GM18873 (cell line): ENCODE measurements at regions not wholly inside any gene's neighbourhood (a gene's known extent, or its start where the extent isn't known, plus 50 kb on each side); places are given as distances from the start of the nearest gene placed in this dataset.
"Not testable (repeated sequence)": the region's sequence is repeated elsewhere in the genome, so short reads cannot be mapped to it uniquely, and the experiment has no call there.

Experiments used
- ATAC-seq: cut with Tn5 transposase; IDR thresholded peaks from one replicate; pipeline ENCODE4 v1.9.1; 2021; ENCODE audit warnings: mild to moderate bottlenecking, moderate library complexity, moderate number of reproducible peaks; ENCODE audit not compliant: unreplicated experiment, low FRiP score

DNA sequence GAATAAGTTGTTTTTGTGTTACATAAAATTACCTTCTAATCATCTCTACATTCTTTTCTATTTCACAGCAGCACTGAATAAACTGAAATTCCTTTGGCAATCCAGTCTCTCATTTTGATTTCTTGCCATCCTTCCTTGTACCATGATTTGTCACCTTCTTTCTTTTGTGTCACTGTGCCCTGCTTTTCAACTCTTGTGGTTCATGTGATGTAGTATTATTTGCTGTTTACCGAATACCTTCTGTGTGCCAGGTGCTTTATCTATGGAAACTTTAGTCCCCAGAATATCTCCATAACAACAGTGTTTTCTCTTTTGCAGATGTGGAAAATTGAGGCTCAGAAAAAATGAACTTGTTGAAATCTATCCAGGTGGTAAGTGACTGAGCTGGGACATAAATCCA lies 220.3 kb downstream of the STK31 start:
- ATAC-seq, result no peak

DNA sequence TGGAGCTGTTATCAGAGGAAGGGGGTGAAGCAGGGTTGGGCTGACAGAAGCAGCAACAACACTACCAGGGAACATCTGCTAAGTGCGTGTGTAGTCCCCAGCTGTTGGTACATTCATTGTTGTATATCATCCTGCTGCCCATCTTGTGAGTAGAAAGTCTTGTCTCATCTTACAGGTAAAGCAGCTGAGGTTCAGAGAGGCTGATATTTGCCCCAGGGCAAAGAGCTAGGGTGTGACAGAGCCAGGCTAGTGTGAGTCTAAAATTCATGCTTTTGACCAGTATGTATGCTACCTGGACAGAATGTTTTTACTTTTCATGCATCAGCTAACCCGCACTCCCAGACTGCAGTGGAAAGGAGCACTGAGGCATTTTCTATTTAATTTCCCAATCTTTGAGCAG lies 221.6 kb downstream of the STK31 start:
- ATAC-seq, result no peak

DNA sequence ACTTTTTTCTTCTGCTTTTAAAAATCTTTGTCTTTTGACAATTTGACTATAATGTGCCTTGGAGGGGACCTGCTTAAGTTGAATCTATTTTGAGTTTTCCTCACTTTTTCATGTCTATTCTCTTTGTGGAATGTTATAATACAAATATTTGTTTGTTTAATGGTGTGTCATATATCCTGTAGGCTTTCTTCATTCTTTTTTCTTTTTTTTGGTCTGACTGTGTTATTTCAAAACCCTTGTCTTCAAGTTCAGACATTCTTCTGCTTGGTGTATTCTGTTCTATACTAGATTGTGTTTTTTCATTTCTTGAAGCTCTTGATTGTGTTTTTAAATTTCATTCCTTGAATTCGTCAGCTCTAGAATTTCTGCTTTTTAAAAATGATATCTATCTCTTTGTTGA lies 228.2 kb downstream of the STK31 start:
- ATAC-seq, result no peak

DNA sequence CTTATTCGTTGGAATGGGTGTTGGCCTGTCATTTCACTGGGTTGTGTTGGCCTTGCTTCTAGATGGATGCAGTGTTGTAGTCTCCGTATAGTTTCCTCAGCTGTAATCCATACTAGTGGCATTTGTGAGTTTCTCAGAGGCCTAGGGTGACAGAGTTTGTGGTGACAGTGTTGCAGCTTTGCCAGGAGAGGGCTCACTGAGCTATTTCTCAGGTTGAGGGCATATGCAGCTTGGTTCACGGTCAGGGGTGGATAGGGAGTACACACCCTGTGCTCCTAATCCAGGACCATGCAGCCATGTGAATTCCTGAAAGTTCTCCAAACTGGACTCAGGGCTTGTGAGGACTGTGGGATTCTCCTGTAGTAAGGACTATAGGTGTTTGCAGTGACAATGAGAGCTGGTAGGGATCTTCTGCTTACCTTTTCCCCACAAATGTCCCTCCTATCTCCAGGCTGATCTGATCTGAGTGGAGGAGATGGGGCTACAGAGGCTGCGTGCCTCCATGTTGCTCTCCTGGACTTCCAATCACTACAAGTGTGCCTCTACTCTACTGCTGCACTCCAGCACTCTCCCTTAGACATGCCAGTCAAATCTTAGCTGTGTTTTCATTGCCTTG lies 229.0 kb downstream of the STK31 start:
- no peak for ATAC-seq

DNA sequence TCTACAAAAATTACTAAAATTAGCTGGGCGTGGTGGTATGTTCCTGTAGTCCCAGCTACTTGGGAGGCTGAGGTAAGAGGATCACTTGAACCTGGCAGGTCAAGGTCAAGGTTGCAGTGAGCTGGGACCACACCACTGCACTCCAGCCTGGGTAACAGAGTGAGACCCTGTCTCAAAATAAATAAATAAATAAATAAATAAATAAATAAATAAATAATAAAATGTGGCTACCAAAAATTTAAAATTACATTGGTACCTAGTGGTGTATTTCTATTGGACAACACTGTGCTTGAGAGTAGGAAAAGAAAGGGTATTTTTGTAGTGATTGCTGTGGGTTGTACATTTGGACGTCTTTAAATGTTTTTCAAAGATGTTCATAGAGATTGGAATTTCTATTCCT lies 229.7 kb downstream of the STK31 start:
- not testable (repeated sequence) for ATAC-seq

DNA sequence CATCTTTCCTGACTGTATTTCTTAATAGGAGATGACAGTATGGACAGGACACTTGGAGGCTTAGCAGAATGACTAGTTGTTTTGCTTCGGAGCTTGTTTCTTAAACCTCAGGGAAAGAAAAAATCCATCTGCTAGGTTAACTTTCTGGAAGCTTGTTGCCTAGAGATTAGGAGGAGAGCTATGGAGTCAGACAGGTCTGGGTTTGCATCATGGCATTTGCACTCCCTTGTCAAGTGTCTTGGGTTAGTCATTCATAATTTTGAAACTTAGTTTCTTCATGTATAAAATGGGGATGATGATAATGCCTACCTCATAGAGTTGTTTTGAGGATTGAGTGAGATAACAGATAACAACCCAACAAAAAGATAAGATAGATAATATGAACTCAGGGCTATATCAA lies 231.5 kb downstream of the STK31 start:
- ATAC-seq, result no peak

DNA sequence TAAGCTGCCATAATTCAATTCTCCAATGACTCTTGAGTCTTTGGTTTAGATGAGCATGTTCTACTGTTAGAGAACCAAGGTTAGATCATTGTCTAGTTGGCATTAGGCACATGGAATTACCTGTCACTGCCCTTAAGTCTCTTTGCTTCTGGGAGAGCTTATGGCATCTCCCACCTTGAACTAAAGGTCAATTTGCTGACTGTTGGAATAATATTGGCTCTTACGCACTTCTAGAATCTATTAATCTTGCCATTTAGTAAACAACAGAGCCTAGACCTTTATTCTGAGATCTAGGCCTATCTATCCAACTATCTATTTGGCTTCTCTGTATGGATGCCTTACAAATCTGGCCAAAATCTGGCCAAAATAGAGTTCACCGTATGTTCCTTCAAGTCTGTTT lies 232.0 kb downstream of the STK31 start:
- ATAC-seq, result no peak

DNA sequence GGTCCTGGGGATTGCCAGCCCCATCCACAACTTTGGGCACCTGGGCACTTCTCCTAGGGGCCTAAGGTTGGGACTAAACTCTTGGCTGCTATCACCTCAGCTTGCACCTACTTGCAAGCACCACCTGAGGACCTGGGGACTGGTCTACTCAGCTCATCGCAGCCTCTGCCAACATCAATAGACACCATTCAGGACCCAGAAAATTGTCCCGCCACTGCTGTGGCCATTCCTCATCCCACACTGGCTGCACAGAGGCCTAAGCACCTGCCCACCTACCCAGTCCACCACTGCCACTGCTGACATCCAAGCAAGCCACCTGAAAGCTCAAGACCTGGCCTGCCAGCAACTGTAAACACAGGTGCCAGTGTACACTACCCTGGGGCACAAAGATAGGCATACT lies 234.1 kb downstream of the STK31 start:
- no peak for ATAC-seq

DNA sequence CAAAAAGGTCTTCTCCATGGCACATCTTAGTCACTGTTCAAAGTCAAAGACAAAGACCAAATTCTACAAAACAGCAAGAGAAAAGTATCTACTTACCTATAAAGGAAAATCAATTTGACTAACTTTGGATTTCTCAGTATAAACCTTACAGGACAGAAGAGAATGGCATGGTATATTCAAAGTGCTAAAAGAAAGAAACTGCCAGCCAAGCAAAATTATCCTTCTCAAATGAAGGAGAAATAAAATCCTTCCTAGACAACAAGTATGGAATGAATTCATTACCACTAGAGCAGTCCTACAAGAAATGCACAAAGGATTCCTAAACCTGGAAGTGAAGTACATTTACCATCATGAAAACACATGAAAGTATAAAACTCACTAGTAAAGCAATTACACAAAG lies 235.5 kb downstream of the STK31 start:
- ATAC-seq, result no peak

DNA sequence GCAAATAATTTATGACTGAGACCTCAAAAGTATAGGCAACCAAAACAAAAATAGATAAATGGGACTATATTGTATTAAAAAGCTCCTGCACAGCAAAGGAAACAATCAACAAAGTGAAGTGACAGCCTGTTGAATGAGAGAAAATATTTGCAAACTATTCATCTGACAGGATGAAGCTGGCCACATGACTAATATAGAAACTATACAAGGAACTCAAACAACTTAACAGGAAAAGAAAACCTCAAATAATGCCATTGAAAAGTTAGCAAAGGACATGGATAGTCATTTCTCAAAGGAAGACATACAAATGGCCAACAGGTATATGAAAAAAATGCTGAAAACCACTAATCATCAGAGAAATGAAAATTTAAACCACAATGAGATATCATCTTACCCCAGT lies 245.1 kb downstream of the STK31 start:
- ATAC-seq, result no peak

DNA sequence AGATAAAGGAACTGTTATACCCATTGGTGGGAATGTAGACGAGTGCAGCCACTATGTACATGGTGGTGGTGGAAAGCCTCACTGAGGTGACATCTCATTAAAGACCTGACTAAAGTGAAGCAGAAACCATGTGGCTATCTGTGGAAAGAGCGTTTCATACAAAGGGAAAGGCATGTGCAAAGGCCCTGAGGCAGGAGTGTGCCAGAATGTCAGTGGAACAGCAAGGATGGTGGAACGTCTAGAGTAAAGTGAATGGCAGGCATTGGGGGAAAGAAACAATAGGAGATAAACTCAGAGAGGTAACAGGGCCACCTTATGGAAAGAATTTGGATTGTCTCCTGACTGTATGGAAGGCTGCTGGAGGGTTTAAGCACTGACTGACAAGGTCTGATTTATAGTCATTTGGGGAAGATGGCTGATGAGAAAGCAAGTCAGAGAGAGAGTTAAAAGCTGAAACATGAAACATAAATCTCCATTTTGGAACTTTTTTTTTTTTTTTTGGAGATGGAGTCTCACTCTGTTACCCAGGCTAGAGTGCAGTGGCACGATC lies 245.7 kb downstream of the STK31 start:
- ATAC-seq, result no peak

DNA sequence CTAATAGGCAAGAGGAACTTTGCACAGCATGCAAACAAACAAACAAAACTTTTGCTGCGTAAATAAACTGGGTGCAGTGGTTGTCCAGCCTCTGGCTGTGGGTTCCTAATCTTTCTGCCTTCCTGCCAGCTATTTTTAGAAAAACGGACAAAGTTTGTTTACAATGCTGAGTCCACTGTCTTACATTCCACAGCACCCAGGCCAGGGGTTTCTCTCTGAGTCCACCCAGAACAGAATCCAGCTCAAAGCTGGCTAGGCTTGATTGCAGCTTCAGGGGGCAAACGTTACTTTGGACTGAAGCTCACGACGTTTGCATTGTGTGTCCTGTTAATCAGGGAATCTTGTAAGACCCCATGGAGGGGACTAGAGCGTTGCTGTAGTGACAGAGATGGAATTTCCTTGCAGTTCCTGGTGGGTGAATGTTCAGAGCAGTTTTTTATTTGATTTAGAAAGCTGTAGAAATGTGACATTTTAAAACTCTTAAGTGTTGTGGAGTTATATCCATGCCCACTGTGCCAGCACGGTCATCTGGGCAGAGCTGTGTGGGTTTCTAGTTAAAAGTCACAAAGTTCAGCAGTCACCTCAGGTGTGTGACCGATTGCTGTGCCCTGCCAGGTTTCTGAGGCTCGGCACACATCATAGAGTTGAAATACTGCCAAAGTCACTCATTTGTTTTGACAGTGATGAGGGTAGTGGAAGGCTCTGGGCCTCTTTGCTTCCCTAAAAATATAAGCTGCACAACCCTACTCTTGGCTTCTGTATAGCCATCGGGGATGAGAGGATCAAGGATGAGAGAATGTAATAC lies 247.0 kb downstream of the STK31 start:
- ATAC-seq, result no peak

DNA sequence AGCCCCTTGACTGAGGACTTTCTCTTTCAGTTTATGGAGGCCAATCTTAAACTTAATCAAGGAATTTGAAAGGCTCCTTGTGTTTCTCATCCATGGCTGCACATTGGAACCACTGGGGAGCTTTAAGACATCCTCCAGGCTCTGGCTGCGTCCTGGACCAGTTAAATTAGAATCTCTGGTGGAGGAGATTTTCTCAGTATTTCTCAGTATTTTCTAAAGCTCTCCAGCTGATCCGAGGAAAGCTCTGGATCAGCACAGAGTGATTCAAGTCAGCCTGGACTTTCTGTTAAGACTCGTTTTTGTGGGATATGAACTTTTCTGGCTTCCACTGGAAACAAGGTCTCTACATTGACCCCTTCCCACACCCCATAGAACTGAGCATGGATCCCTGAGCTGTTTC lies 249.8 kb downstream of the STK31 start:
- ATAC-seq, result no peak

DNA sequence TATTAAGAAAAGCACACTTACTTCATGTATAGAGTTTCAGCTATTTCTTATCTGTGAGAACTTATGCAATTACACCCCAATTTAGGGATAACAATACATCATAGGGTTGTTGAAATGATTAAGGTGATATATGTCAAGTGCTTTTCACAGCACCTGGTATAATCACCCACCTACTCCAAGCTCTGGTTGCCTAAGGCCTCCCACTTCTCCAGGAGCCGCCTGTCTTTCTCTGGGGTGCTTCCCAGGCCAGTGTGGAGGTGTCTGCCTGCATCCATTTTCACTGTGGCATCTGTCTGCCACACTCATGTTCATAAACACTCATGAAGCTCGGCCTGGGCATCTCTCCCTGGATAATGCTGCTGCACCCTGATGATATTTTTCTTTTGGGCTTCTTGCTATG lies 250.3 kb downstream of the STK31 start:
- ATAC-seq, result no peak

DNA sequence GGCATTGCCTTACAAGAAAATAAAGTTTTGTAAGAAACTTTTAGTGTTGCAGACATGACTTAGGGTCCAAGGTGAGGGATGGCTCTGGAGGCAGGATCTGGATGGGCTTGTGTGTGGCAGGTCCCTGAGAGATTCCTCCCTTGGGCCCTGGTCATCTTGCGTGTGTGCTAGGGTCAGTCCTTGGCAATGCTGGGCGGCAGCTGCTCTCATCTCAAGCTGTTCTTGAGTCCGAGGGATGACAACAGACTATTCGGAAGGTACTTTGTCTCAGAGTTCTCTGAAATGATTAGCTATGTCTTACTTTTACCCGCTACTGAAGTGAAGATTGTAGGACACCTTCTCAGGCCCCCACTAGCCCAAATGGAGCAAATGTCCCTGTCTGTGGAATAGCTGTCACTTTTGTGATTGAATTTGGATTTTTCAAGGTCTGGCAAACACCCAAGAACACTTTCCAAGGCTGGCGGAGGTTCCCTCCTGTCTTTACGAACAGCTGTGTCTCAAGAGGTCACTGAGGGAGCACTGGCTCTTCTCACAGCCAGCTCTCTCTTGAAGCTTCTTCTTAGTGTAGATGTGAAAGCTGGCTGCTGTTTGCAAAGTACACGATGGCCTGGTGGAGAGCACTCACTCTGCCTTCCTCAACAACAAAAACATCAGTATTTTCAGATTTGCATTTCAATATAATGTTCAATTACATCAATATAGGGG lies 253.6 kb downstream of the STK31 start:
- ATAC-seq, result no peak

DNA sequence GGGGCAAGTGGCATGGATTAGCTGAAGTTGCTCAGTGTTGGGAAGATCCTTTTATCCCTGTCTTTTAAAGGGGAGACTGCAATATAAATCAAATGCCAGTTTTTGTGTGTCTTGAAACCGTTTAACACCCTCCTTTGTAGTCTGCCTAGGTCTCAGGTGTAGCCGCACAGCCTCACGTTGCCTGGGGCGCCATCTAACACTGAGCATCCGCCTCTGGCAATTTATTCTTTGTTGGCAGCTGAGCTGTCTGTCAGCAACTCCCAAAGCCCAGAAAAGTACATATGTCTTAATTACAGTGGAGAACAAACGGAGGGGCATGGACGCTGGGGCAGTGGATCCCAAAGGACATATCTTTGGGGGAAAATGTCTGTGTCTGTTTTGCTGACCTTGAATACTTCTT lies 254.7 kb downstream of the STK31 start:
- no peak for ATAC-seq

DNA sequence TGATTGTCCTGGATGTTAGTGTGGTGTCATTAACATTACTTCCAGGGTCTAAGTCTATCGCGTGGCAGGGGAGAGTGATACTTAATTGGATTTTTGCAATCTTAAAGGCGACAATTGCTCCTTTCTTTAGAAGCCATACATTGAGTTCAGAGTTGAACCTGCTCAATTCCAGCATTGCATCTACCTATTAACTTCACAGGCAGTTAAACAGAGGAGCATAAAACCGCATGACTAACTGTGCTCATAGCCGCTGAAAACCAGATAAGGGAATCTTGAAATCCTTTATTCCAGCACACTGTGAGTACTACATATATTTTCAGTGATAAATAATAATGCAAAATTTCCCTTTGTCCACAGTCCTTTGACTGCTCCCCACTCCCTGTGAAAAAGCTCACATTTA lies 255.3 kb downstream of the STK31 start:
- no peak for ATAC-seq

DNA sequence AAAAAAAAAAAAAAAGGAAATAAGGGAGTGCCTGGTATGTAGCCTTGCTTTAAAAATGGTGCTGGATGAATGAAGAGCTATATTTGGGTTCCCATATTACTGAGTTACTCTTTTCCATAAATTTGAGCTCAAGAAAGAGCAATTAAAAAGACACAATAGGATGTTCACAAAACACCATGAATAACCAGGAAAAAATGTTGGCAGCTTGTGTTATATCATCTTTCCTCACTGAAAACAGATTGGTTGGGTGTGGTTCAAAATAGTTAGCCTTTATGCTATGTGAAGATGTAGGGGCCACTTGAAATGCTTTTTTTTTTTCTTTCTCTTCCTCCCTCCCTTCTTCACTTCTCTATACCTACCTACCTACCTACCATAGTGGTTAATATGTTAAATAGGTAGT lies 256.9 kb downstream of the STK31 start:
- ATAC-seq, result no peak

DNA sequence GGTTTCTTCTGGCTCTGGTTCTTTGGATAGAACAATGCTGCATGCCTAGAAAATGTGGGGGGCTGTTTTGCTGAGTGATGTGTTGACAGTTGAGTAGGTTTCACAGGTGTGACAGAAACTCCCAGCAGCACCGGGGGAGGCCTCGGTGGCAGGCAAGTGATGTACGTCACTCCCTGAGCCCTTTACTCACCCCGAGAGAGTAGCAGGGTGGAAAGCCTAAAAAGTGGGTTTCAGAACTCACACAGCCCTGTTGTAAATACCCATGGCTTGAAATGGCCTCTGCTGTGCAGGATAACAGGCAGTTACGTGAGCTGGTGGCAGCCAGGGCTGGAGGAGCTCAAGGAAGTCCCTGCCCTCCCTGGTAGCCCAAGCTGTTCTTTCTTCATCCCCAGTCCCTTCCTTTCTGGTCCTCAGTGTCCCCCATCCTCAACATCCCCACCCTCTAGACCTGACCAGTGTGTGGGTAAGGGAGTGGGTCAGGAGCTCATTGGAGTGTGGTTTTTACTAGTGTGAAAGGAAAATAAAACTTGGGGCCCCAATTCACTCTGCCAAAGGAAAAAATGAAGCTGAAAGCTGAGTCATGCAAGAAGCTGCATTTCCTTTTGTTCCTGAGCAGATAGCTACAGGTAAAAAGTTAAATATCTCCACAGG lies 258.1 kb downstream of the STK31 start:
- no peak for ATAC-seq

DNA sequence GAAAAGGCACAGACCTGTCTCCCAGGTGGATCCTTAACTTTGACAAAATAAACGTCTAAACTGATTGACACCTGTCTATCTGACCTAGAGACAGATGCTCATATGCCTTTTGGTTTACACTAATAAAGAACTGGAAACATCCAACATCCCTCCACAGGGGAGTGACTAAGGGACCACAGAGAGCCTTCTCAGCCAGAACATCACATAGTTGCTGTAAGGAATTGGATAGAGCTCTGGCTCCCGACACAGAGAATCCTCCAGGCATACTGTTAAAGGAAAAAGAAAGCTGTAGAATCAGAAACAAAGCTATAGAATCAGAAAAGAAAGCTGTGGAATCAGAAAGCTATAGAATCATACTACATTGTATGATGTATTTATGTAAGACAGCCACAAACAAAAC lies 258.8 kb downstream of the STK31 start:
- ATAC-seq, result no peak

DNA sequence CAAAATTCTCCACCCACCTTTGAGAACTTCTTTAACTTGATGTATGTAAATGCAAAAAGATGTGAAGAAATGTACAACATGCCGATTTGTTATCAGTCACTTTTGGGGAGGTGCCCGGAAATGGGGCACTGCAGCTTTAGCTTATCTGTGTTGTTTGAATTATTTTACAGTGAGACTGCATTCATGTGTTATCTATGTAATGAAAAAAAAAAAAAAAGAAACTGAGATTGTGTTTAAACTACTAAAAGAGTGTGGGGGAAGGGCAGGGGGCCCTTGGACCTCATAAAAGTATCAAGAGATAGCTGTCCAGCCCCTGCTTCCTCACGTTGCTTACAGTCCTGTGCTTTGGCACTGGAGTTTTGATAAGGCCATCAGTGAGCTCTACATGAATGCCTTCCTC lies 259.4 kb downstream of the STK31 start:
- no peak for ATAC-seq
